ENCODE measurements at regions not wholly inside any gene's neighbourhood (a gene's known extent, or its start where the extent isn't known, plus 50 kb on each side); places are given as distances from the start of the nearest gene placed in this dataset.
"Not testable (repeated sequence)": the region's sequence is repeated elsewhere in the genome, so short reads cannot be mapped to it uniquely, and the experiment has no call there.

DNA sequence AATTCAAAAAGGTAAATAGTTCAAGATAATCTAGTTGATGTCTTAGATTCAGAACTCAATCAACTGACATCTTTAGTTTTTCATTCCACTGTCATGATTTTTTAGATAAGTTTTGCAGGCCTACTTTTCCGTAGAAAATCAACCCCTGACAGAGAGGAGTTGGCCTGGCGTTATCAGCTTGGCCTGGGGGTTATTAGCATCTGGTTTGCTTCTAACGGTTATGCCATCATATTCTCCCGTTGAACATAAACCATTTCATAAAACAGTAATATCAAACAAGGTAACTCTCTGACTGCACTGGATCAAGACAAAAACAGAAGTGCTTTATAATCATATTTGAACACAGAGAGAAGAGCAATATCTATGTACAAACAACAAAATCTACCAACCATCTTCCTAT lies 130.8 kb upstream of the PCDH20 start:
- Histone ChIP-seq H3K4me1 (ENCODE audit: control insufficient read depth, insufficient read depth, low read length) (no peaks in the 10 kb centered on the region), H3K4me3 (ENCODE audit: low read depth, low read length) (no peak overlapping the region), H3K27ac (ENCODE audit: low read depth, low read length) (no peak overlapping the region), H3K9ac (ENCODE audit: low read length) (no peak overlapping the region), H3K9me3 (ENCODE audit: control insufficient read depth, insufficient read depth, low read depth, low read length) (no peaks in the 10 kb centered on the region), H3K36me3 (ENCODE audit: control insufficient read depth, insufficient read depth, low read length) (no peaks in the 10 kb centered on the region), H3K27me3 (ENCODE audit: control insufficient read depth, insufficient read depth, low read length) (no peaks in the 10 kb centered on the region)

GRCh38 chr13:61536433-61536832 lies 120.8 kb upstream of the PCDH20 start:
- Histone ChIP-seq H3K9ac (ENCODE audit: low read length) (no peak overlapping the region), H3K27ac (ENCODE audit: low read depth, low read length) (no peak overlapping the region), H3K4me1 (ENCODE audit: control insufficient read depth, insufficient read depth, low read length) (no peaks in the 10 kb centered on the region), H3K36me3 (ENCODE audit: control insufficient read depth, insufficient read depth, low read length) (no peaks in the 10 kb centered on the region), H3K9me3 (ENCODE audit: control insufficient read depth, insufficient read depth, low read depth, low read length) (no peaks in the 10 kb centered on the region), H3K27me3 (ENCODE audit: control insufficient read depth, insufficient read depth, low read length) (no peaks in the 10 kb centered on the region), H3K4me3 (ENCODE audit: low read depth, low read length) (no peak overlapping the region)

DNA sequence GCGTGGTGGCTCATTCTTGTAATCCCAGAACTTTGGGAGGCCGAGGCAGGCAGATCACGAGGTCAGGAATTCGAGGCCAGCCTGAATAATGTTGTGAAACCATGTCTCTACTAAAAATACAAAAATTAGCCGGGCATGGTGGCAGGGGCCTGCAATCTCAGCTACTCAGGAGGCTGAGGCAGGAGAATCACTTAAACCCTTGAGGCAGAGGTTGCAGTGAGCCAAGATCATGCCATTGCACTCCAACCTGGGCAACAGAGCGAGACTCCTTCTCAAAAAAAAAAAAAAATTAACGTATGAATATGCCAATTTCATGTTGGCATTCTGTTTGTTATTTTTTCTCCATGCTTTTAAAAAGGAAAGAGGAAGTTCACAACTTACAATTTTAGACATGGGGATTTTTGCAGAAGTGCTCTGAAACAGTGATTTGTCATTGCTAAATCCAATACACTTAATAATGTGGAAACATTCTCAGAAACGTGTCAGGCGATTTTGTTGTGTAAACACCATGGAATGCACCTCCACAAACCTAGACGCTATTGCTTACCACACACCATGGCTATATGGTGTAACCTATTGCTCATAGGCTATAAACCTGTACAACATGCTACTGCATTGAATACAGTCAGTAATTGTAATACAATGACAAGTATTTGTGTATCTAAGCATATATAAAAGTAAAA lies 115.9 kb upstream of the PCDH20 start:
- Histone ChIP-seq H3K9me3 (ENCODE audit: control insufficient read depth, insufficient read depth, low read depth, low read length) (no peaks in the 10 kb centered on the region), H3K27me3 (ENCODE audit: control insufficient read depth, insufficient read depth, low read length) (no peaks in the 10 kb centered on the region), H3K4me1 (ENCODE audit: control insufficient read depth, insufficient read depth, low read length) (no peaks in the 10 kb centered on the region), H3K27ac (ENCODE audit: low read depth, low read length) (no peak overlapping the region), H3K9ac (ENCODE audit: low read length) (no peak overlapping the region), H3K4me3 (ENCODE audit: low read depth, low read length) (no peak overlapping the region), H3K36me3 (ENCODE audit: control insufficient read depth, insufficient read depth, low read length) (no peaks in the 10 kb centered on the region)

GRCh38 chr13:61519214-61519613 lies 103.6 kb upstream of the PCDH20 start:
- not testable (repeated sequence) for H3K4me3 ChIP-seq (ENCODE audit: low read depth, low read length); H3K4me1 ChIP-seq (ENCODE audit: control insufficient read depth, insufficient read depth, low read length); H3K27me3 ChIP-seq (ENCODE audit: control insufficient read depth, insufficient read depth, low read length); H3K9me3 ChIP-seq (ENCODE audit: control insufficient read depth, insufficient read depth, low read depth, low read length); H3K9ac ChIP-seq (ENCODE audit: low read length); H3K27ac ChIP-seq (ENCODE audit: low read depth, low read length); H3K36me3 ChIP-seq (ENCODE audit: control insufficient read depth, insufficient read depth, low read length)

- Histone ChIP-seq H3K4me1 (ENCODE audit: control insufficient read depth, insufficient read depth, low read length) (no peaks in the 10 kb centered on the region), H3K4me3 (ENCODE audit: low read depth, low read length) (no peak overlapping the region), H3K9ac (ENCODE audit: low read length) (no peak overlapping the region), H3K27me3 (ENCODE audit: control insufficient read depth, insufficient read depth, low read length) (no peaks in the 10 kb centered on the region), H3K27ac (ENCODE audit: low read depth, low read length) (no peak overlapping the region), H3K36me3 (ENCODE audit: control insufficient read depth, insufficient read depth, low read length) (no peaks in the 10 kb centered on the region), H3K9me3 (ENCODE audit: control insufficient read depth, insufficient read depth, low read depth, low read length) (no peaks in the 10 kb centered on the region)
Measured at GRCh38 chr13:61508936-61509335, 93.3 kb upstream of the PCDH20 start.

DNA sequence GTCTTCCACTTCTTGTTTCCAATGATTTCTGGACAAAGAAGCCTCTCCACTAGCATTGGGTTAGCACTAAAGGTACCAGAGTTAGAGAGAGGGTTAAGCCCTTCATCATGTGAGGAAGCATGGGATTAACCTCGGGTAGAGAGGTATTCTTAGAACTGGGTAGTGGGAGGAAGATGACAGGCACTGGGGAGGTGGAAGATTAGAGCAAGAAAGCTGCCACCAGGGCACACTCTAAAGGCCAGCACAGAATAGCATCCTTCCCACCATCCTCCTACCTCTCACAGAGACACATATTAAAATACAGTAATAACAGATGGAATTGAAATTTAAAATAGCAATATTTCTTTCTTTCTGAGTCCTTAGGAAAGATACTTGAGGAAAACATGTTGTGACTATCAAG lies 84.5 kb upstream of the PCDH20 start:
- H3K9me3 ChIP-seq (ENCODE audit: control insufficient read depth, insufficient read depth, low read depth, low read length) = no peaks in the 10 kb centered on the region
- H3K9ac ChIP-seq (ENCODE audit: low read length) = no peak overlapping the region
- H3K27ac ChIP-seq (ENCODE audit: low read depth, low read length) = no peak overlapping the region
- H3K4me1 ChIP-seq (ENCODE audit: control insufficient read depth, insufficient read depth, low read length) = no peaks in the 10 kb centered on the region
- no peaks in the 10 kb centered on the region for H3K36me3 ChIP-seq (ENCODE audit: control insufficient read depth, insufficient read depth, low read length)
- H3K27me3 ChIP-seq (ENCODE audit: control insufficient read depth, insufficient read depth, low read length) = no peaks in the 10 kb centered on the region
- H3K4me3 ChIP-seq (ENCODE audit: low read depth, low read length) = no peak overlapping the region

GRCh38 chr13:61495648-61496047 lies 80.0 kb upstream of the PCDH20 start:
- Histone ChIP-seq H3K27ac (ENCODE audit: low read depth, low read length) (no peak overlapping the region), H3K9me3 (ENCODE audit: control insufficient read depth, insufficient read depth, low read depth, low read length) (no peaks in the 10 kb centered on the region), H3K4me3 (ENCODE audit: low read depth, low read length) (no peak overlapping the region), H3K4me1 (ENCODE audit: control insufficient read depth, insufficient read depth, low read length) (no peaks in the 10 kb centered on the region), H3K27me3 (ENCODE audit: control insufficient read depth, insufficient read depth, low read length) (no peaks in the 10 kb centered on the region), H3K9ac (ENCODE audit: low read length) (no peak overlapping the region), H3K36me3 (ENCODE audit: control insufficient read depth, insufficient read depth, low read length) (no peaks in the 10 kb centered on the region)

GRCh38 chr13:61493556-61493955 lies 77.9 kb upstream of the PCDH20 start:
- H3K27ac ChIP-seq (ENCODE audit: low read depth, low read length); H3K4me1 ChIP-seq (ENCODE audit: control insufficient read depth, insufficient read depth, low read length); H3K9ac ChIP-seq (ENCODE audit: low read length); H3K4me3 ChIP-seq (ENCODE audit: low read depth, low read length); H3K27me3 ChIP-seq (ENCODE audit: control insufficient read depth, insufficient read depth, low read length); H3K36me3 ChIP-seq (ENCODE audit: control insufficient read depth, insufficient read depth, low read length); H3K9me3 ChIP-seq (ENCODE audit: control insufficient read depth, insufficient read depth, low read depth, low read length): not testable (repeated sequence)

GRCh38 chr13:61486496-61486895 lies 70.8 kb upstream of the PCDH20 start:
- Histone ChIP-seq H3K4me3 (ENCODE audit: low read depth, low read length) (no peak overlapping the region), H3K9me3 (ENCODE audit: control insufficient read depth, insufficient read depth, low read depth, low read length) (no peaks in the 10 kb centered on the region), H3K9ac (ENCODE audit: low read length) (no peak overlapping the region), H3K36me3 (ENCODE audit: control insufficient read depth, insufficient read depth, low read length) (no peaks in the 10 kb centered on the region), H3K27ac (ENCODE audit: low read depth, low read length) (no peak overlapping the region), H3K27me3 (ENCODE audit: control insufficient read depth, insufficient read depth, low read length) (no peaks in the 10 kb centered on the region), H3K4me1 (ENCODE audit: control insufficient read depth, insufficient read depth, low read length) (no peaks in the 10 kb centered on the region)

GRCh38 chr13:61485128-61485765 lies 69.6 kb upstream of the PCDH20 start:
- no peaks in the 10 kb centered on the region for H3K9me3 ChIP-seq (ENCODE audit: control insufficient read depth, insufficient read depth, low read depth, low read length)
- no peaks in the 10 kb centered on the region for H3K27me3 ChIP-seq (ENCODE audit: control insufficient read depth, insufficient read depth, low read length)
- H3K36me3 ChIP-seq (ENCODE audit: control insufficient read depth, insufficient read depth, low read length) = no peaks in the 10 kb centered on the region
- H3K27ac ChIP-seq (ENCODE audit: low read depth, low read length) = no peak overlapping the region
- no peak overlapping the region for H3K9ac ChIP-seq (ENCODE audit: low read length)
- H3K4me3 ChIP-seq (ENCODE audit: low read depth, low read length) = no peak overlapping the region
- no peaks in the 10 kb centered on the region for H3K4me1 ChIP-seq (ENCODE audit: control insufficient read depth, insufficient read depth, low read length)

GRCh38 chr13:61477619-61478018 lies 62.0 kb upstream of the PCDH20 start:
- Histone ChIP-seq H3K4me1 (ENCODE audit: control insufficient read depth, insufficient read depth, low read length) (no peaks in the 10 kb centered on the region), H3K27ac (ENCODE audit: low read depth, low read length) (no peak overlapping the region), H3K9me3 (ENCODE audit: control insufficient read depth, insufficient read depth, low read depth, low read length) (no peaks in the 10 kb centered on the region), H3K36me3 (ENCODE audit: control insufficient read depth, insufficient read depth, low read length) (no peaks in the 10 kb centered on the region), H3K9ac (ENCODE audit: low read length) (no peak overlapping the region), H3K4me3 (ENCODE audit: low read depth, low read length) (no peak overlapping the region), H3K27me3 (ENCODE audit: control insufficient read depth, insufficient read depth, low read length) (no peaks in the 10 kb centered on the region)
